Neural cell (in vitro differentiated cells): ENCODE measurements at regions not wholly inside any gene's neighbourhood (a gene's known extent, or its start where the extent isn't known, plus 50 kb on each side); places are given as distances from the start of the nearest gene placed in this dataset.

Experiments used
- EZH2 ChIP-seq: fragments of 200-600, 300-800 bp; shearing (Covaris generic), sonication (generic); IDR thresholded peaks from 2 replicates; pipeline ENCODE4 v1.6.1; 2014; ENCODE audit warnings: antibody characterized with exemption, low read length, borderline replicate concordance, mild to moderate bottlenecking; ENCODE audit not compliant: insufficient read depth, poor library complexity, severe bottlenecking
- MXI1 ChIP-seq: fragments of 450-650 bp; conservative IDR thresholded peaks from 2 replicates; pipeline ENCODE4 v1.6.1; 2014; ENCODE audit warnings: antibody characterized with exemption, mild to moderate bottlenecking; ENCODE audit not compliant: poor library complexity, severe bottlenecking
- POLR2AphosphoS5 ChIP-seq: IDR thresholded peaks from 2 replicates; pipeline ENCODE4 v1.6.1; 2012
- TF ChIP-seq, protein P1 (sequence below): fragments of 450-650 bp; IDR thresholded peaks from 2 replicates; pipeline ENCODE4 v1.5.1; 2014; ENCODE audit warnings: antibody characterized with exemption, mild to moderate bottlenecking, moderate library complexity; ENCODE audit not compliant: poor library complexity, severe bottlenecking

DNA sequence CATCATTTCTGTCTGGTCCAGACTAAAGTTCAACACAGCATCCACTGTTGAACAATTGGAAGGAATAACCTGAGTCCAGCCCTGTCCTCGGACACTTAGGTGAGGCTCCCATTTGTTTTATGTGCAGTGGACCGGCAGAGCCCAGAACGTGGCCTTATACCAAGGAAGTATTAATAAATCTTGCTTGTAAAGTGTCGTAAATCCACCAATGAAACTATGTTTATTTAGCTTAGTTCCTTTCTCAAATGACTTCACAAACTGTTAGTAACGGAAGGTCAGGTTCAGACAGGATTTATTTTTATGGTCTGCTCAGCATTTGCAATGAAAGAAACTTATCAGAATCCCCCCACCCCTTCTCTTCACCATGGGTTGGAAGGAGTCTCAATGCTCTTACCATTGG lies 149.5 kb downstream of the PCSK1 start:
- TF ChIP-seq, protein P1, sequence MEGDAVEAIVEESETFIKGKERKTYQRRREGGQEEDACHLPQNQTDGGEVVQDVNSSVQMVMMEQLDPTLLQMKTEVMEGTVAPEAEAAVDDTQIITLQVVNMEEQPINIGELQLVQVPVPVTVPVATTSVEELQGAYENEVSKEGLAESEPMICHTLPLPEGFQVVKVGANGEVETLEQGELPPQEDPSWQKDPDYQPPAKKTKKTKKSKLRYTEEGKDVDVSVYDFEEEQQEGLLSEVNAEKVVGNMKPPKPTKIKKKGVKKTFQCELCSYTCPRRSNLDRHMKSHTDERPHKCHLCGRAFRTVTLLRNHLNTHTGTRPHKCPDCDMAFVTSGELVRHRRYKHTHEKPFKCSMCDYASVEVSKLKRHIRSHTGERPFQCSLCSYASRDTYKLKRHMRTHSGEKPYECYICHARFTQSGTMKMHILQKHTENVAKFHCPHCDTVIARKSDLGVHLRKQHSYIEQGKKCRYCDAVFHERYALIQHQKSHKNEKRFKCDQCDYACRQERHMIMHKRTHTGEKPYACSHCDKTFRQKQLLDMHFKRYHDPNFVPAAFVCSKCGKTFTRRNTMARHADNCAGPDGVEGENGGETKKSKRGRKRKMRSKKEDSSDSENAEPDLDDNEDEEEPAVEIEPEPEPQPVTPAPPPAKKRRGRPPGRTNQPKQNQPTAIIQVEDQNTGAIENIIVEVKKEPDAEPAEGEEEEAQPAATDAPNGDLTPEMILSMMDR = no peak
- TF ChIP-seq EZH2 (no peak), POLR2AphosphoS5 (no peak), MXI1 (no peak)
